GM21381 (cell line): ENCODE measurements at regions not wholly inside any gene's neighbourhood (a gene's known extent, or its start where the extent isn't known, plus 50 kb on each side); places are given as distances from the start of the nearest gene placed in this dataset.
"Not testable (repeated sequence)": the region's sequence is repeated elsewhere in the genome, so short reads cannot be mapped to it uniquely, and the experiment has no call there.

Experiments used
- ATAC-seq: cut with Tn5 transposase; IDR thresholded peaks from one replicate; pipeline ENCODE4 v1.9.1; 2021; ENCODE audit warnings: mild to moderate bottlenecking, moderate library complexity; ENCODE audit not compliant: unreplicated experiment

DNA sequence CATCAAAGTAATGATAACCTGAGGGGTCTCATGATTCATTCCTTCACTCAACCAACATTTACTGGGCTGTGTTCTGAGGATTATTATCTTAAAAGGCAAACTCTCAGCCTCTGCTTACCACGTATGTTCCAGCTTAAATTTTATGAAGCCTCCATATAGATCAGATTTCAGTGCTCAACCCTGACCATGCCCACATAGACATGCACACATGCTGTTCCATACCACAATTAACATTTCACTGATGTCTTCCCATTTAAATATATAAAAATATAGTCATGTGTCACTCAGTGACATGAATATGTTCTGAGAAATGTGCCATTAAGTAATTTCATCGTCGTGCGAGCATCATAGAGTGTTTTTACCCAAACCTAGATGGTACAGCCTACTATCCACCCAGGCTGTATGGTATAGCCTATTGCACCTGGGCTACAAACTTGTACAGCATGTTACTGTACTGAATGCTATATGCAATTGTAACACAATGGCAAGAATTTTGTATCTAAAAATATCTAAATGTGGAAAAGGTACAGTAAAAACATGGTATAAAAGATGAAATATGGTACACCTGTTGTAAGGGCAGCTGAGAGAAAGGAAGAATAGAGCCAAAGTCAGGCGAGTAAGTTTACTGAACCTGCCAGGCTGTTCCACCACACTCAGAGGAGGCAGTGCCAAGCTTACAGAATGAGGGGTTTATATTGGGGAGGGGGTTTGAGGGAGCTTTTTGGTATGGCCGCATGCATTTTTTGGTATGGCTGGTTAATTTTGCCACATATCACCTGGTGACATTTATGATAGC lies 134.7 kb upstream of the ETV3 start:
- ATAC-seq: no peak

DNA sequence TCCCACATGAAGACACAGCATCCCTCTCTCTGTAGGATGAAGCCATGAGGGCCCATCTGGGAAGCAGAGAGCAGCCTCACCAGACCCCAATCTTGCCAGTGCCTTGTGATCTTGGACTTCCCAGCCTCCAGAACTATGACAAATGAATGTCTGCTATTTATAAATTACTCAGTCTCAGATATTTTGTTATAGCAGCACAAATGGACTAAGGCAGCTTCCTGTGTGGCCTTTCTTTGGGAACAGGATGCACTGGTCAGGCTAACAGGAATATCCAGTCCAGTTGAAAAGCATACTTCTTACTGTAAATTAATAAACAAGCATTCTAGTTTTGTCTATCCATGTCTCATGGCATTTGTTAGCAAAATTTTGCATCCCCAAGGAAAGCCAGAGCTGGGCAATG lies 134.1 kb upstream of the ETV3 start:
- ATAC-seq: no peak

DNA sequence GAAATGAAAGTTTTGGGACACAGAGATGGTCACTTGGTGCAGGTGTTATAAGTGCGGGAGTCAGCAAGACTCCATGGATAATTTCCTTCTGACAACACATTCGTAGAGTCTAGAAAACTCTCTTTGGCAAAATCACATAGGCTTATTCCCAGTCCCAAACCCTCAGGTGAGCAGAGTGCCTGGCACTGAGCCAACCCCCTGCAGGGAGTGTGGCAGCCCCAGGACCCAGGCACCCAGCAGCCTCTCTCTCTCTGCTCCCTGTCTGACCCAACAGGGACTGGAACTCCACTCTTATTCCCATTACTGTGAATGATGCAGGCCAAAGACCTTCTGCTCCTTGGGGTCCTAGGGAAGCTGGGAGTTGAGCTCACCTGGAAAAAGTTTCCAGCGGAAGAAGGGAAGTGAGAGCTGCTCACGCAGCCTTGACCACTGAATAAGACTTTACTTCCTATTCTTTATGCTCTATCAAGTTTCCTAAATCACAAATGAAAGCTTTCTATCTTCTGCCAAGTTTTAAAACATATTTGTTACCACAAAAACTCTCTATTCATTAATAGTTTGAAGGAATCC lies 132.6 kb upstream of the ETV3 start:
- ATAC-seq: no peak

DNA sequence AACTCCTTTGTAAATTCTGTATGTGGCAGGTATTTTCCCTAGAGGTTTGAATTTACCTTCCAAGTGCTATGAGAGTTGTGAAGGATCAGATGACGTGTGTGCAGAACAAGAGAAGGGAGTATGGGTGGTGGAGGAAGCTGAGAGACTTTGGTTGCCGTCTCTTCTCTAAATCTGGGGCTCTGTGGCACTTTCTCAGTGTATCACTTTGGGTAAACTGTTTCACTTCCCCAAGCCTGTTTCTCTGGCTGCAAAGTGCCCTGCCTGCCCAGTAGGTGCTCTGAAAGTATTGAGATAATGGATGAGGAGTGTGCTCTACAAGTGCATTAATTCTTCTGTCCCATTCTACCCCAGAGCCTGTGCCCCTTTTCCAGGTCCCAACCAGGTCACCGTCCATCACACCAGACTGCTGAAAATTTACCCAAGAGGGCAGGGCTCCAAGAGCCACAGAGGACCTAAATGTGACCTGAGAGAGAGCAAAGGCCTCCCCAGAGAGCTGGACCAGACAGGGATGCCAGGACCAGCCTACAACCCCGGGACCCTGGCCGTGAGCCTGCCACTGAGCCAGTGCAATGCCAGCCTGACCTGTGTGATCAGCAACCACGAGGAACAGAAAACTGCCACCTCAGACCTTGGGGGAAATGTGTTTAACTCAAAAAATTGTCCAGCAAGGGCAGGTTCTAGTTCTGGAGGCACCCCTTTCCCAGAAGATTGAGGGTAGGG lies 131.6 kb upstream of the ETV3 start:
- ATAC-seq: peak; percentile 80

DNA sequence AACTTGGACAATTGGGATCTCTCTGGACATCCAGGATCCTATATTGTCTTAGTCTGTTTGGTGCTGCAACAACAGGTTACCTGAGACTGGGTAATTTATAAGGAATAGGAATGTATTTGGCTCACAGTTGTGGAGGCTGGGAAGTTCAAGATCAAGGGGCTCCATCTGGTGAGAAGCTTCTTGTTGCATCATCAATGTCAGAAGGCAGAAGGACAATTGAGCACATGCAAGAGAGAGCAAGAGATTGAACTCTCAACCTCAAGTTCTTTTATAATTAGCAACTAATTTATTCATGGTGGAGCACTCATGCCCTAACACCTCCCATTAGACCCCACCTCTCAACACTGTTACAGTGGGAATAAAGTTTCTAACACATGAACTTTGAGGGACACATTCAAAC lies 124.7 kb upstream of the ETV3 start:
- ATAC-seq: no peak

DNA sequence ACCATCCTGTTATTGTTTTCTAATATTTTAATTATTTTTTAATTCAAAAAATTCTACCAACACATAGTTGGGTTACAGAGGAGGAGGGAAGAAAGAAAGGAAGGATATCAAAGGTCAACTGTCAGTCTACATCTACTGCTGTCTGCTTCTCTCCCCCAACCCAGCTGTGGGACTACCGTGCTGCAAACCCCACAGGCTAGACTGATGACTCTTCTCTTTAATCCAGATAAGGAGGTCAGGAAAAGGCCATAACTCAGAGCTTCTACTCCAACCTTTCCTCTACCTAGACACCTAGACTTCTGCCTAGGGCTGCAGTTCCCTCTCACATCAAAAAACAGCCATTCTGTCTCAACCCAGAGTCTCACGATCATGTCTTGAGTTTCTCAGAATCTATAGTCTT lies 124.2 kb upstream of the ETV3 start:
- ATAC-seq: no peak

DNA sequence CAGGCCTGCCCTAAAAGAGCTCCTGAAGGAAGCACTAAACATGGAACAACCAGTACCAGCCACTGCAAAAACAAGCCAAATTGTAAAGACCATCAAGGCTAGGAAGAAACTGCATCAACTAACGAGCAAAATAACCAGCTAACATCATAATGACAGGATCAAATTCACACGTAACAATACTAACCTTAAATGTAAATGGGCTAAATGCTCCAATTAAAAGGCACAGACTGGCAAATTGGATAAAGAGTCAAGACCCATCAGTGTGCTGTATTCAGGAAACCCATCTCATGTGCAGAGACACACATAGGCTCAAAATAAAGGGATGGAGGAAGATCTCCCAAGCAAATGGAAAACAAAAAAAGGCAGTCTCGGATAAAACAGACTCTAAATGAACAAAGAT lies 117.7 kb upstream of the ETV3 start:
- not testable (repeated sequence) for ATAC-seq

DNA sequence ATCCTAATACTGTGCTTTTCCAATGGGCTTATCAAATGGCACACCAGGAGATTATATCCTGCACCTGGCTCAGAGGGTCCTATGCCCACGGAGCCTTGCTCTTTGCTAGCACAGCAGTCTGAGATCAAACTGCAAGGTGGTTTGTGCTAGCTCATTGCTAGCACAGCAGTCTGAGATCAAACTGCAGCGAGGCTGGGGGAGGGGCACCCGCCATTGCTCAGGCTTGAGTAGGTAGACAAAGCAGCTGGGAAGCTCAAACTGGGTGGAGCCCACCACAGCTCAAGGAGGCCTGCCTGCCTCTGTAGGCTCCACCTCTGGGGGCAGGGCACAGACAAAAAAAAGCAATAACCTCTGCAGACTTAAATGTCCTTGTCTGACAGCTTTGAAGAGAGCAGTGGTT lies 116.0 kb upstream of the ETV3 start:
- not testable (repeated sequence) for ATAC-seq

DNA sequence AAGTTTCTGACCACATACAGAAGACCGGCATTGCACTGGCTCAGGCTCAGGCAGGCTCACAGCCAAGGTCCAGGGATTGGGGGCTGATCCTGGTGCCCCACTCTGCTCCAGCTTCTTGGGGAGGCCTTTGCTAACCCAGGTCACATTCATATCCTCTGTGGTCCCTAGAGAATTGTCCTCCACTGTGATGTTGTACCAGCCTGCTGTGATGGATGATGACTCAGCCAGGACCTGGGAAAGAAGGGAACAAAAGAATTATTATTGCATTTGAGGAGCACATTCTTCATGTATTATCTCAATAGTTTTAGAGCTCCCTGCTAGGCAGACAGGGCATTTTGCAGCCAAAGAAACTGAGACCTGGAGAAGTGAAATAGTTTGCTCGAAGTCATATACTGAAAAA lies 114.3 kb upstream of the ETV3 start:
- ATAC-seq: no peak

DNA sequence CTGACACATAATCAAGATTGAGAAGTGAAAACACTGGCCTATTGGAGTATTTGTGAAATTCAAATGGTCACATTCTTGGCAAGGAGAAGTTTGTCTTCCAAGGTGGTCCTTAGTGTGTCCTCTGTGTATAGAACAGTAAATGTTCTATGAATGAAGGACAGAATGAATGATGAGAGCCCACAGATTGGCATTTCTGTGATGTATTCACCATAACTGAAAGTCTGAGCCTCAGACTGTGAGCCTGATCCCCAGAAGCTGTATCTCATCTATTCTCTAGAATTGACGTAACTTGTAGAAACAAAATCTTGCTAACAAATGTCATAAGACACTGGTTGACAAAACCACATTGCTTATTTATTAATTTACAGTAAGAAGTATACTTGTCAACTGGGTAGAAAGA lies 111.5 kb upstream of the ETV3 start:
- ATAC-seq: no peak

DNA sequence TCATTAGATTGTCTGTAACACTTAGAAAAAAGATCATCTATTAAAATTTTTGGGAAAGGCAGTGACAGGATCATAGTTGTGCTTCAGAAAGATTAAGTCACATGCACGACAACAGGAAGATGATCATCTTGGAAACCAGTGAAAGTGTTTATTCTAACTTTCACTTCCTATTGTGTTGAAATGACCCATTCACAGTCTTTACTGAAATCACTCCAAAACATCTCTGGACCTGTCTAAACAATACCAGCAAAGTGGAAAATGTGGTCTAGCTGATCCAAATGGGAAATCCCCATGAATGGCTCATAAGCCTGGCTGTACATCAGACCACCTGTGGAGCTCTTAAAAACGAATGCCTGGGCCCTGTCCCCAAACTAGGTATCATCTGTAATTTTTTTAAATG lies 111.1 kb upstream of the ETV3 start:
- no peak for ATAC-seq

DNA sequence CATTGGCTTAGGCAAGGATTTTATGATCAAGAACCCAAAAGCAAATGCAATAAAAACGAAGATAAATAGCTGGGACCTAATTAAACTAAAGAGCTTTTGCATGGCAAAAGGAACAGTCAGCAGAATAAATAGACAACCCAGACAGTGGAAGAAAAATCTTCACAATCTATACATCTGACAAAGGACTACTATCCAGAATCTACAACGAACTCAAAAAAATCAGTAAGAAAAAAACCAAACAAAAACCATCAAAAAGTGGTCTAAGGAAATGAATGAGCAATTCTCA lies 109.5 kb upstream of the ETV3 start:
- not testable (repeated sequence) for ATAC-seq

DNA sequence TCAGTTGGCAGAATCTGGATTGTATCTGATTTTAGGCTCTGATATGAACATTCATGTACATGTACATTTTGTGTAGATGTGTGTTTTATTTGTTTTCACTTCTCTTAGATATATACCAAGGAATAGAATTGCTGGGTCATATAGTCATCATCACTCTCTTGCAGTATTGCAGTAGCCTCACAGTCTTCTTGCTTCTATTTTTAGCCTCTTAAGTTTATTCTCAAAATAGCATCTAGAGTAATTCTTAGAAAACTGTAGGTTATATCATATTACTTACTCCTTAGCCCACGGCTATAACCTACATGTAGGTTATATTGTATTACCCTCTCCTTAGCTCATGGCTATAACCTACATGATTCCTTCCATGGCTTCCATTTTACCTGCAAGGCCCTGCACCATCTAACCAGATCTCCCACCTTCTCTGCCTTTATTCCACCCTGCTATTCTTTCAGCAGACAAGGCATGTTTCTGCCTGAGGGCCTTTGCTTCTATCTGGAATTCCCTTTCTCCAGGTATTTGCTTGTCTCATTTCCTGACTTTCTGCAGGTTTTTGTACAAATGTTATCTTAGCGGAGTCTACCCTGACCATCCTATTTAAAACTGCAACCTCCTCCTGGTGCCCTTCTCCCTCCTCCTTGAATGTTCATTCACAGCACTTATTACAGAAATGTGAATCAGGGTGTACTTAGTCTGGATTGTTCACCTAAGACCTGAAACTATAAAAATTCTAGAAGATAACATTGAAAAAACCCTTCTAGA lies 109.0 kb upstream of the ETV3 start:
- no peak for ATAC-seq

DNA sequence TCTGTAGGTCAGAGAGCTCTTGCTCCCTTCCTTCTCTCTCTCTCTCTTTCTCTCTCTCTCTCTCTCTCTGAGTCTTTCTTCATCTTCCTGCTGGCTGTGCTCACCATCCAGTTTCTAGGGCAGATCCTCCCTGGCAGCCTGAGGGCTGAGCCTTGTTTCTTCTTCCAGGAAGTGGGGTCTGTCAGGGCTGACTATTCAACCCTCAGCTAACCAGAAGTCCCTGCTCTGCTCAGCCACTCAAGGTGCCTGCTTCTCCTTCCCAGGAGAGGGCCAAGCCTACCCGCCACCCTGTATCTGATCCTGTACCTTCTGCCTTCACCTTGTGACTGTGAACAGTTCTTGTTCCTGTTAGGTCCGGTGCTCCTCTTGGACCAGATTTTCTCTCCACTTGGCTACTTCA lies 107.6 kb upstream of the ETV3 start:
- no peak for ATAC-seq

DNA sequence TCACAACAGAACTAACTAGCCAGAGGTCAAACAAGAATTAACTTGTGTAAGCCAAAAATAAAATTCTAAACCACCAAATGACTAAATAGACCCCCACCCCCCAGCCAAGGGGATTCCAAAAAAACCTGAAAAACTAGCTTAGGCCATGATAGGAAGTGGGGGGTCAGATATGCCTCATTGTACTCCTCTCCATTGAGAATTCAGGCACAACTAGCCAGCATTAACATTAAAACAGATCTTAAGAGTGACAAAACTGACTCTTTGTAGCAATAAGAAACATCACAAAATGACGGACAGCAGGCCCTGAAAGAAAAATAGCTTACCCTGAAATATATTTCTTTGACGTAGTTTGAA lies 103.0 kb upstream of the ETV3 start:
- ATAC-seq: no peak

DNA sequence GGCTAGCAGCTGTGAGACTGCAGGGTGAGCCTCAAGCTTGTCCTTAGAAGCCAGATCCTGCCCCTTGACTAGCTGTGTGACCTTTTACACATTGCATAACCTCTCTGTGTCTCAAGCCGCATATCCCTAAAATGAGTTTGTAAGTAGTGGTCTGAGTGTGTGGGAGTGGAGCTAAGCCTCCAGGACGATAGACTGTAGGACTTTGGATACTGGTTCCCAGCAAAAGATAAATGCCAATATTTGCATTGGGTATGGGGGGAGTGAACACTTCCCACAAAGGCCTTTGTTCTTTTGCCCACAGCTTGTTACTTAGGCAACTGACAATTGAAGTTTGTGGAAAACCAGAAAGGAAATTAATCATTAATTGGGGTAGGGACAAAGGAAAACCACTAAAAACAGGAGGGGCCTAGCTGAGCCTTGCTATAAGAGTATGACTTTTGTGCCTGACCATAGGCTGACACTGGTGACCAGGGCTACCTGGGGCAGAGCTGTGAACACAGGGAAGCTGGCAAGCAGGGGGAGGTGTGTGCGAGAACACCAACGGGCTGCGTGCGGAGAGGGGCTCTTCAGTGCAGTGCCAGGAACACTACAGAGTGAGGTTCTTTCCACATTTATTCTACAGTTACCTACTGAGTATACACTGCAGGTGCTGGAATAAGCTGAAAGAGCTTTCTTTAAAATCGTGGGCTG lies 102.4 kb upstream of the ETV3 start:
- ATAC-seq: no peak

DNA sequence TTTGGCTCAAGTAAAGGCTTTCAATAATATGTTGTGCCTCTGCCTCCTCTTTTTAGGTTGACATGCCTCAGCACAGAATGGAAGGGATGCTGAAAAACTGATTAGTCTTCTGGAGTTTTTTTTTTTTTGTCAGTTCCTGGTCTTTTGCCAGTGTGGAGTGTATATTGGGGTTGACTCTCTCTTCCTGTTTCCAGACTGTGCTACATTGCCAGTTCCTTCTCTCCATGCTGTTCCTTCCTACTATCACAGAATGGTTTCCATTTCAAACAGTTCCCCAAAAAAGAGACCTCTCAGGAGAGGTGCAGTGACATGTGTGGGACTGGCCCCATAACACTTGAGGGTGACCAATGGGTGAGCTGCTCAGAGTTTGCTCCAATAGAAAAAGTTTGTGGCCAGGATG lies 101.7 kb upstream of the ETV3 start:
- ATAC-seq: no peak

DNA sequence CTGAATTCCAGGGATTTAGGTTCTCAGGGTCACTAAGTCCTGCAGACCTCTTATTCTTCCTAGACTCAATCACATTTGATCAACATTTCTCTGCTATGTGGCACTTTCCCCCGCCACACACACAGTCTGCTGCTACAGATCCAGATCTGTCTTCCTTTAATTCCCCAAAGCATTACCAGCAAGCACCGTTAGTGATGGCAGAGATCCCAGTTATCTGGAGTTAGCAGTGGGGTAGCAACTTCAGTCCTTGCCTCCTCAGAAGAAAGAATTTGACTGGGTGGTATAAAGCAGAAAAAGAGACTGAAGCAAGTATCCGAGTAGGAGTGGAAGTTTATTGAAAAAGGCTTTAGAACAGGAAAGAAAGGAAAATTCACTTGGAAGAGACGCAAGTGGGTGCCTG lies 100.4 kb upstream of the ETV3 start:
- no peak for ATAC-seq

DNA sequence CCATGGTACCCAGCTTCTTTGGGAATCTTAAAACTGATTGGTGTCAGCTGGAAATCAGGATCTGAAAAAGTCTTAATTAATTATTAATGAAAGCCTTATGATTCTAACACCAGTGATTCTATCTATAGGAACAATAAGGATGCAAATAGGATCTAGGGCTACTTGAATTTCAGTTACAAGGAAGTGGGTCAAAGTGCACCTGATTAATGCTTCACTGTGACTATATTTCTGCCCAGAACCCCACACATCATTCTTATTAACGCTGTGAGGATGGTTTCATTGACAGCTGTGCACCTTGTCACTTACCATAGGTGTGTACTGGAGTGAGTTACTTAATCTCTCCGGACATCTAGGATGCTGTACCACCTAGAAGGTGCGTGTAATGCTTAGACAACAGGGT lies 99.8 kb upstream of the ETV3 start:
- no peak for ATAC-seq

DNA sequence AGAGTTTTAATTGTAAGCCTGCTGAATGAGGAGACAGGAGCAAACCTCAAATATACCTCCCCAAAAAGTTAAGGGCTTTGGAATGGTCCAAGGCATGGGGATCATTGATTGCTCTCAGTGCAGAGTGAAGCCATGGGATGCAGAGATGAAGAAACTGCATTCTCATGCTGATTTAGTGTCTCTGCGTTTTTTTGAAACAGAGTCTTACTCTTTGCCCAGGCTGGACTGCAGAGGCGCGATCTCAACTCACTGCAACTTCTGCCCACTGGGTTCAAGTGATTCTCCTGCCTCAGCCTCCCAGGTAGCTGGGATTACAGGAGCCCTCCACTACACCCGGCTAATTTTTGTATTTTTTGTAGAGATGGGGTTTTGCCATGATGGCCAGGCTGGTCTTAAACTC lies 99.3 kb upstream of the ETV3 start:
- no peak for ATAC-seq

DNA sequence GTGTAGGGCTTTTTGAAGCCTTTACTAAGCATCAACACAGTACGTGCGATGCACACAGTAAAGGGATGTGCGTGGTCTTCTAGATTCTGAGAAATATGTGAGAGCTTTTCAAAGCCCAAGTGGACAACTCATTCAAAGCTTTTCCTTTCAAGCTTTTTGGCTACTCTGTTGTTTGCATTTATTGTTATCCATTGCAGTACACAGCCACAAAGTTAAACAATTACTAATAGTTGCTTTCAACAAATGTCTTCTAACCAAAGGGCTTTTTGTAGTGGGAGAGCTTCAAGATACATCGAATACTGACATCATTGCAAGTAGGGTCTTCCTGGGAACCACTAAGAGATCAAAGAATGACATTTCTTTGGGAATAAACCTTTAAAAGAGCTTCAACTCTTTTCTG lies 97.9 kb upstream of the ETV3 start:
- ATAC-seq: no peak
